HG02571 (cell line): ENCODE measurements at regions not wholly inside any gene's neighbourhood (a gene's known extent, or its start where the extent isn't known, plus 50 kb on each side); places are given as distances from the start of the nearest gene placed in this dataset.

Source experiments
- ATAC-seq: cut with Tn5 transposase; IDR thresholded peaks from one replicate; pipeline ENCODE4 v1.9.1; 2021; ENCODE audit warnings: mild to moderate bottlenecking, moderate library complexity; ENCODE audit not compliant: unreplicated experiment

- ATAC-seq: no peak
Observed at GRCh38 chr15:89400116-89400781, 65.6 kb upstream of the POLG start.

- ATAC-seq: no peak
Observed at GRCh38 chr15:89399238-89400115, 64.9 kb upstream of the POLG start.

GRCh38 chr15:89398896-89399237 lies 64.2 kb upstream of the POLG start:
- no peak for ATAC-seq

- ATAC-seq: no peak
Observed at GRCh38 chr15:89397653-89398023, 63.0 kb upstream of the POLG start.

GRCh38 chr15:89396723-89397652 lies 62.4 kb upstream of the POLG start:
- no peak for ATAC-seq

- ATAC-seq: no peak
Observed at GRCh38 chr15:89395996-89396395, 61.4 kb upstream of the POLG start.

- ATAC-seq: no peak
Observed at GRCh38 chr15:89395461-89395871, 60.8 kb upstream of the POLG start.

GRCh38 chr15:89395031-89395430 lies 60.4 kb upstream of the POLG start:
- no peak for ATAC-seq

- no peak for ATAC-seq
Observed at GRCh38 chr15:89393056-89393455, 58.4 kb upstream of the POLG start.

GRCh38 chr15:89391685-89392257 lies 57.1 kb upstream of the POLG start:
- no peak for ATAC-seq

- no peak for ATAC-seq
Observed at GRCh38 chr15:89389841-89390603, 55.4 kb upstream of the POLG start.

GRCh38 chr15:89387140-89387903 lies 52.7 kb upstream of the POLG start:
- ATAC-seq: no peak

GRCh38 chr15:89385596-89386331 lies 51.1 kb upstream of the POLG start:
- no peak for ATAC-seq
